HG03354 (cell line): ENCODE measurements at regions not wholly inside any gene's neighbourhood (a gene's known extent, or its start where the extent isn't known, plus 50 kb on each side); places are given as distances from the start of the nearest gene placed in this dataset.
"Not testable (repeated sequence)": the region's sequence is repeated elsewhere in the genome, so short reads cannot be mapped to it uniquely, and the experiment has no call there.

ENCODE experiments used
- ATAC-seq: cut with Tn5 transposase; IDR thresholded peaks from one replicate; pipeline ENCODE4 v1.9.1; 2021; ENCODE audit warnings: mild to moderate bottlenecking; ENCODE audit not compliant: unreplicated experiment, poor library complexity, severe bottlenecking

GRCh38 chr6:50305660-50306059, 255.9 kb upstream of the DEFB112 start:
- ATAC-seq, result no peak

GRCh38 chr6:50318536-50318935, 268.8 kb upstream of the DEFB112 start:
- ATAC-seq, result no peak

GRCh38 chr6:50330347-50330746, 280.6 kb upstream of the DEFB112 start:
- no peak for ATAC-seq

GRCh38 chr6:50330963-50331362, 281.2 kb upstream of the DEFB112 start:
- ATAC-seq, result no peak

GRCh38 chr6:50333696-50334095, 284.0 kb upstream of the DEFB112 start:
- no peak for ATAC-seq

GRCh38 chr6:50337532-50338122, 287.9 kb upstream of the DEFB112 start:
- ATAC-seq, result no peak

GRCh38 chr6:50353603-50354002, 303.9 kb upstream of the DEFB112 start:
- ATAC-seq, result no peak

- ATAC-seq, result no peak
Measured at GRCh38 chr6:50358113-50358512, 308.4 kb upstream of the DEFB112 start.

GRCh38 chr6:50361641-50362331, 312.1 kb upstream of the DEFB112 start:
- ATAC-seq, result no peak

GRCh38 chr6:50362706-50363105, 313.0 kb upstream of the DEFB112 start:
- no peak for ATAC-seq

GRCh38 chr6:50369996-50370395, 320.3 kb upstream of the DEFB112 start:
- no peak for ATAC-seq

- no peak for ATAC-seq
Measured at GRCh38 chr6:50380406-50381098, 330.8 kb upstream of the DEFB112 start.

- no peak for ATAC-seq
Measured at GRCh38 chr6:50381099-50381415, 331.3 kb upstream of the DEFB112 start.

- no peak for ATAC-seq
Measured at GRCh38 chr6:50390416-50390815, 322.9 kb upstream of the TFAP2D start.

GRCh38 chr6:50394139-50394538, 319.2 kb upstream of the TFAP2D start:
- not testable (repeated sequence) for ATAC-seq

- no peak for ATAC-seq
Measured at GRCh38 chr6:50404643-50405042, 308.7 kb upstream of the TFAP2D start.

GRCh38 chr6:50410579-50410978, 302.7 kb upstream of the TFAP2D start:
- ATAC-seq, result no peak

- ATAC-seq, result not testable (repeated sequence)
Measured at GRCh38 chr6:50421041-50421440, 292.3 kb upstream of the TFAP2D start.

GRCh38 chr6:50427267-50427666, 286.1 kb upstream of the TFAP2D start:
- no peak for ATAC-seq

GRCh38 chr6:50437901-50438300, 275.4 kb upstream of the TFAP2D start:
- no peak for ATAC-seq

- ATAC-seq, result no peak
Measured at GRCh38 chr6:50442531-50443040, 270.7 kb upstream of the TFAP2D start.
